HG02610 (cell line): ENCODE measurements at regions not wholly inside any gene's neighbourhood (a gene's known extent, or its start where the extent isn't known, plus 50 kb on each side); places are given as distances from the start of the nearest gene placed in this dataset.

Experiments
- ATAC-seq: cut with Tn5 transposase; IDR thresholded peaks from one replicate; pipeline ENCODE4 v1.9.1; 2021; ENCODE audit warnings: mild to moderate bottlenecking, moderate library complexity; ENCODE audit not compliant: unreplicated experiment

DNA sequence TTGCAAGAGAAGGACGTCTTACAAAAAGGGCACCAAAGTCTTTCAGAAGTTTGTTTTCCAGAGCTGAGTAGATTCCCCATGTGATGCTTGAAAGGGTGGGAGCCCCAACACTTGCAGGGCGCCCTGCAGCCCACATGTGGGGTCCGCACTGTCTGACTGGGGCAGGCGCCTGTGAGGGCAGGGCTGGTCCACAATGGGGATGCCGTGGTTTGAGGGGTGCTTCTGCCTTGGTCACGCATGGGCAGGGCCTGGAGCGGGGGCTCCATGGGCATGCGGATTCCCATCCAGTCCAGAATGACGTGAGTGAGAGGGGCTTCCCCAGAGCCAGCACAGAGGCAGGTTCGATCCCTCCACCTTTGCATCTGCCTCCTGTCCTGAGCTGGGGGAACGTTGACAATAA lies 101.5 kb upstream of the SHH start:
- ATAC-seq = no peak

DNA sequence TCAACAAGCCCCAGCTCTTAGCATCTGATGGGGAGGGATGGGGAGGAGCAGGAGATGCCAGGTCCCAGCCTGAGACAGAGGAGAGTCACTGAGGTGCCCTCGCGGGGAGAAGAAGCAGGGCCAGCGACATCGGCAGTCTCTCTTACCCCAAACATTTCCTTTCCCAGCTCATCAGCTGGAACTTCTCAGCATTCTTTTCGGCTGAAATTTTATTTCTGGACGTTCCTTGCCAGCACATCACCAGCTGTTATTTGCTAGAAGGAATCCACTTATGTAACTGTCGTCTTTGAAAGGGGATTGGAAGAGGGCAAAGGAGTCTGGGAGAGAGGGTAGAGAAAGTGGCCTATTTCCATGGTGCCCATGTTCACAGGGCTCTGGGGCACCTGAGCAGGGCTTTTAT lies 101.0 kb upstream of the SHH start:
- no peak for ATAC-seq

DNA sequence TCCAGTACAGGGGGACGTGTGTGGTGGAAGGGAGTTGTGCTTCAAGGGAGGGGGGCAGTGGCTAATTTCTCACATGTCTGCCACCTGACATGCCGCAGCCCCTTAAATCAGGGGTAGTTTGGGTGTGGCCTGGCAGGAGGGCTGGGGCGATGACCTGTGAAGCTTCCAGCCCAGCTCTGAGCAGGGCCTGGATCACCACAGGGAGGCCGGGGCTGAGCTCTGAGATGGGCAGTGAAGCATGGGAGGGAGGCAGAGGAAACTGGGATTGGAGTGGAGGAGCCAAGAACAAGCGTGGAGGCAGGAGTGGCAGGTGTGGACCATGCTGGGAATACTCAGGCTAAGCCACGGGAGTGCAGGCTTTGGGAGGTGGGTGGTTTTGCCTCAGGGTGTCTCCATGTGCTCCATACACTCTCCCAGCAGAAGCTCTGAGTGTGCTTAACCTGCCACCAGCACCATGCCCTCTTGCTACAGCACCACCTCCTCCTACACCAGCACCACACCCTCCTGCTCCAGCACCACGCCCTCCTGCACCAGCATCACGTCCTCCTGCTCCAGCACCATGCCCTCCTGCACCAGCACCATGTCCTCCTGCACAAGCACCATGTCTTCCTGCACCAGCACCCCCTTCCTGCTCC lies 99.3 kb upstream of the SHH start:
- no peak for ATAC-seq

DNA sequence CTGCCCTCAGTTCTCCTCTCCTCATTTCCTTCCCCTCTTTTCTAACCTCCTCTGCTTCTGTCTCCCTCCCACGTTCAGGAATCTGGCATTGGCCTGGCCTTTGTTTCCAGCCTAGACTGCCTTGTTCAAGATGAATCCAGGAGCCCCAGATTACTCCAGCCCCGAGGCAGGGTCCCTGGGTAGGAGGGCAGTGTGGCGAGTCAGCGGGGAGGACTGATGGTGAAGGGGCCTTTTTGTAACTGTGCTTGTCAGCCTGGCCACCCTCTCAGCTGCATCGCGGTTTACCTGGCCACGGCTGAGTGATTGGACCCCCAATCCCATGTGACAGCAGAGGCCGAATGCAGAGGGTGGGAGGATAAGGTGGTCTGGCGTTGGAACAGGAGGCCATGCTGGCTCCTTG lies 96.1 kb upstream of the SHH start:
- no peak for ATAC-seq

DNA sequence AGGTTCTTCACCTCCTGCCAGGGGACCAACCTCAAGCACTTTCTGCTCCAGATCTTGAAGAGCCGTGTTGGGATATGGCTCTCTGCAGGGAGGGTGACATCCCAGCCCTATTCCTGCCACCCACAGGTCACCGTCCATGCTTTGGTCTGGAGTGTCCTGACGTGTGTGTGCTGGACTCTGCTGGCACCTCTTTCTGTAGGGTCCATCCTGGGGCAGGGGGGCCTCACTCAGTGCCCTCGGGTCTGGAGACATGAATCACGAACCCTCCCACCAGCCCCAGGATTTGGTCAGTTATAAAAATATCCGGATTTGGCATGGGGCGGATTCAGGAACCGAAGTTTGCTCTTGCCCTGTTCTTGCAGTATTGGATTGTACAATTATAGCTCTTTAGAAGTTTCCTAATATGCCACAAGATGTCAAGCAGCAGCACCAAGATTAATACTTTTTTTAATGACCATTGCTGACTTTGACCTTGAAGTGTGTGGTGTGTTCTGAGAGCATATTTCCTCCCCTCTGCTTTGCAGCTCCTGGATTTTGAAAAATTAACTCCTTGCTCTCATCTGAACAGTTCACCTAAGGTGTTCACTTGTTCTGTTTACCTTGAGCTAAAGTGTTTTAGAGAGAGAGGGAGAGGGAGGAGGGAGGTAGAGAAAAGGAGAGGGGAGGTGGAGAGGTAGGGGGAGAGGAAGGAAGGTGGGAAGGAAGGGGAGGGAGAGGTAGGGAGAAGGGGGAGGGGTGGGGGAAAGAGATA lies 95.4 kb upstream of the SHH start:
- no peak for ATAC-seq

DNA sequence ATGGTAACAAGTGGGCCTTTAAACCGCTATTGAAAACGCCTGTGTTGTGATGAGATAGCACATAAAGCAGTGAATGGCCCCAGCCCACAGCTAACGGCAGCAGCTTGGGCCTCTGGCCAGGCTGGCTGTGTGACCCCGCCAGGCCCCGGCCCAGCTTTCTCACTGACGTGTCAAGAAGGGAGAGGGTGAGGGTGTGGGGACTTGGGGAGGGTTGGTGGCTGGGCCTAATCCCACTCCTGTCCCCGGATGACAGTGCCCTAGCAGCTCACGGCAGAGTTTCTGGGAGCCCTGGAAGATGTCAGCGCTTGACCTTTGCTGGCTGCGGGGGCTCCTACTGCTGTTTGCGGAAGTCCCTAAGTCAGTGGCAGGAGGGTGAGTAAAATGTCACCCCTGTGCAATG lies 88.9 kb upstream of the SHH start:
- no peak for ATAC-seq

DNA sequence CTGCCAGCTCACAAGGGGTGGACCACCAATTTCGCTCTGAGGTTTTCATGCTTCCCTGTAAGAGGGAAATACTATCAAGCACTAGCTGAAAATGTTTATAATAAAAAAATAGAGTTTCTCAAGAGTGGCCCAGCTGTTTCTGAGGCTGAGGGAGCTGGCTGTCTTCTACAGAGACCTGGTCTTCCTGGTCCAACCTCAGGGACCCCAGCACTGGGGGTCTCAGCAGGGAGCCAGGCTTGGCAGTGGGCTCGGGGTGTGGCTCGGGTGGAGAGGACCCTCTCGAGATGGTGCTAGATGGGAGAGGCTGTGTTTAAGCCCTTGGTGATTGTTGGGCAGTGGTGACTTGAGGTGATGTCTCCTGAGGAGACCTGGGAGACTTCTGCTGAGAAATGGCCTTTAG lies 87.3 kb upstream of the SHH start:
- no peak for ATAC-seq

DNA sequence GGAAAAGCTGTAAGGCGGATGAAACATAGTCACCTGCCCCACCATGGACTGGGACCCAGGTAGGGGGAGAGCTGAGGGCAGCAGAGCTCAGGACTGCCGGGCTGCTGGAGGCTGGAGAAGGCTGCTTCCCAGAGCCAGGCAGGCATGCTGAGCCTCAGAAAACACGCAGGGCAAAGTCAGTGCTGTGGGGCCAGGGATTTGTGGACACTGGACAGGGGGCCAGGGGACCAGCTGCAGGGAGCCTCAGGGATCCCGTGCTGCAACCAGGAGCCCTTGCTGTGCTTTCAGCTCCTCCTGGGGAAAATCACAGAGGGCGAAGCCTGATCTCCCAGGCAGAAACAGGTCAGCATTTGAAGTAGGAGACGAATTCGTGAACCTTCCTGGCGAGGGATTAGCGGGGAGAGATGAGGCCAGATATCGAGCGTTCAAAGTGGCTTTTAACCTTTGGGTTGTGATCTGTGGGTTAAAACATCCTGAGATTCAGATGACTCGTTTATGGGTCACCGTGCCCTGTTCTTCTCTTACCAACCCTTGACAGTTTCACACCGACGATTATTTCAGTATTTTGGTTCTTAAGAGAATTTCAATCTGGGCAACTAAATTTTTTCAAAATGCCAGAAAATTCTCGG lies 85.6 kb upstream of the SHH start:
- no peak for ATAC-seq

DNA sequence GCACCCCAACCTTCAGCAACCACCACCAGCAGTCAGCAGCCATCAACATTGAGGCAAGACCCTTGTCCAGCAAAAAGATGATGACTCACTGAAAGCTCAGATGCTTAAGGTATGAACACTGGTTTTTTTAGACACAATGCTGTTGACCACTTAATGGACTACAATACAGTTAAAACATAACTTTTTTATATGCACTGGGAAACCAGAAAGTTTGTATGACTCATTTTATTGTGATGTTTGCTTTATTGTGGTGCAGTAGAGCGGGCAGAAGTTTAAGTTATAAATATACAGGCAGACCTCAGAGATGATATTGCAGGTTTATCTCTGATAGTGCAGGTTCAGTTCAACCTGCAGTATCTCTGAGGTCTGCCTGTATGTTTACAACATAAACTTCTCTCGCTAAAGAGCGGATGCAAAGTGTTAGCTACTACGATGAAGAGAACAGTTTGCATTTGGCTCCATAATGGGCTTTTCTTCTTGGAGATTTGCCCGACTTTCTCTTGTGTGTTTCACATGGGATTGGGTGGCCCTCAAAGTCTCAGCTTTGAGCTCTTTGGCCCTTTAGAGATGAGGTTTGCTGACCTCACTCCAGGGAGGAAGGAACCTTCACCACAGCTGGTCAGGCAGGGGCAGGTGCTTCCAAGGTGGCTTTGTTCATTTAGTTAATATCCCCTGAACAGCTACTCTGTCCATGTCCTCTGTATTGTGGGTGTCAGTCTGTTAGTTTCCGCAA lies 84.4 kb upstream of the SHH start:
- ATAC-seq = no peak

DNA sequence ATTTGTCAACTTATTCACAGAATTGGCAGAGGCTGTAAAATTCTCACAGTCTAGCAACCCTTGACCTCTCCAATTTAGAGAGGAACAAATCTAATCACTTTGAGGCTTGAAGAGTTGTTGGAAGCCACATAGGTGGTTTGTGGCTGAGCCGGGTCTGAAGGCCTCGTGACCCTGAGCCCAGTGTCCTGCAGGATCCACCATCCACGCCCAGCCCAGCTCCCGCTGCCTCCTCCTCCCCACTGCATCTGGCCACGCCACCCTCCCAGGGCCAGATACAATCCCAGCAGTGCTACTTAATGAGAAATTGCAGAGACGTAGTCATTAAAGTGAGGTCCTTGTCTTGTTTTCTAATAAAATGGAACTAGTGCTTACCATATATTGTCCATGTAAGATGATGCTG lies 81.4 kb upstream of the SHH start:
- no peak for ATAC-seq

DNA sequence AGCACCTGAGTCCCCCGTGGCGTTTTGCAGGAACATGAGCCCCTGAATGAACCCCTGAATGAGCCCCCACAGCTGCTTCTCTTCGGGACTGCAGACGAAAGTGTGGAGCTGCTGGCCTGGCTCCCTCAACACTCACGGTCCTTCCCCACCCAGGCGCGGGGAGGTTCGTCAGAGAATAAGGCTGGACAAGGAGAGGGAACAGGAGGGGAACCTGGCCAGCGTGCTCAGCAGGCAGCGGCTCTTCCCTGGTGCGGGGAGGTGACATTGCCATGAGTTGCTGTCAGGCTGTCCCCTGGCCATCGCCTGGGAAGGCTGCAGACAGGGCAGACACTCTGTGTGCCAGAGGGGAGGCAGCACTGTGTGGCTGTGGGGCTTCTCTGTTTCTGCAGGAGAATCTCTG lies 80.9 kb upstream of the SHH start:
- no peak for ATAC-seq

DNA sequence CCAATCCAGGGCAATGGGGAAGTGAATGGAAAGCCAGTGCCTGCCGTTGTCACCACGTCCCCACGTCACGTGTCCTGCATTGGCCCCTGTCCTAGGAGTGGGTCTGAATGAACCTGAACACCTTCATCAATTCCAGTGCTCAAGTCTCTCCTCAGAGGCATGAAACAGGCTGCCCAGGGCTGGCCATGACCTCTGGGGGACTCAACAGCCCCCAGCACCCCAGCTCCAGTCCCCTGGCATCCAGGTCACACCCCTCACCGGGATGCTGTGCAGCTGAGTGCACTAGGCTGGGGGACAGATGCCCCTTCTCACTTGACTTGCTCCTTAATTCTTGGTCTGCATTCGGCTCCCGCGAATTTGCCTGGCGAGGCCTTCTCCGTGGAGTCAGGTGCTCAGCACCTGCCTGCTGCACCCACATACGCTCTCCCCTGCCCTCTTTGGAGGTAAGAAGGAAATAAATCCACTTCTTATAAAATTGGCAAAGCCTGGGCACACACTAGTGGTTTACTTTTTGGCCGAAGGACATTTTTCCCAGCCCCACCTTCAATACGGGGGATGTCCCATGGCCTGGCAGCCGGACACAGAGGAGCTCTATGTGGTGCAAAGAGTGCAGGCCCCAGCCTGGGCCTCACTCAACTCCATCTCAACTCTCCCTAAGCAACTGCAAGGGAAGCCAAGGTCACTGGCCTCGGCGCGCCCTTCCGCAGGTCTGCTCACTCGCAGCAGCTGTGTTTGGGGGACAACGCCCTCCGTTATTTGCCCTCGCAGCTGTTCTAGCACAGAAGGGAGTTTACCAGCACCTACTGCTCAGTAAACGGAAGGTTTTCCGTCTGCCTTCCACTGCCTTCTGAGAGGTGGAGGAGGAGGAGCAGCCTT lies 77.6 kb upstream of the SHH start:
- no peak for ATAC-seq

DNA sequence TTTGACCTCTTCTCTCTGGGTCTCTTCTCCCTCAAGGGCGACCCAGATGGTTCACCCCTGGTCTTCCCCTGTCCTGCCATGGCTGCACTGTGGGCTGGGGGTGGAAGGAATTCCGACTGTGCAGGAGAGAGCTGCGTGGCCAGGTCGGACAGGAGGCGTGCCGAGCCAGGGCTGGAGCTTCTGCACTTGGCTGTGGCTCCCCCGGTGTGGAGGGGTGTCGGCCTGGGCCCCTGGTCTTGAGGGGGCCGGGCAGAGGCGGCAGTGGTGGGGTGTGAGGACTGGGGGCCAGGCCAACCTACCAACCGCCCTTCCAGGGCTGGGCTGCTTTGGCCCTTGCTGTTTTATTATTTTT lies 74.9 kb upstream of the SHH start:
- ATAC-seq = no peak

DNA sequence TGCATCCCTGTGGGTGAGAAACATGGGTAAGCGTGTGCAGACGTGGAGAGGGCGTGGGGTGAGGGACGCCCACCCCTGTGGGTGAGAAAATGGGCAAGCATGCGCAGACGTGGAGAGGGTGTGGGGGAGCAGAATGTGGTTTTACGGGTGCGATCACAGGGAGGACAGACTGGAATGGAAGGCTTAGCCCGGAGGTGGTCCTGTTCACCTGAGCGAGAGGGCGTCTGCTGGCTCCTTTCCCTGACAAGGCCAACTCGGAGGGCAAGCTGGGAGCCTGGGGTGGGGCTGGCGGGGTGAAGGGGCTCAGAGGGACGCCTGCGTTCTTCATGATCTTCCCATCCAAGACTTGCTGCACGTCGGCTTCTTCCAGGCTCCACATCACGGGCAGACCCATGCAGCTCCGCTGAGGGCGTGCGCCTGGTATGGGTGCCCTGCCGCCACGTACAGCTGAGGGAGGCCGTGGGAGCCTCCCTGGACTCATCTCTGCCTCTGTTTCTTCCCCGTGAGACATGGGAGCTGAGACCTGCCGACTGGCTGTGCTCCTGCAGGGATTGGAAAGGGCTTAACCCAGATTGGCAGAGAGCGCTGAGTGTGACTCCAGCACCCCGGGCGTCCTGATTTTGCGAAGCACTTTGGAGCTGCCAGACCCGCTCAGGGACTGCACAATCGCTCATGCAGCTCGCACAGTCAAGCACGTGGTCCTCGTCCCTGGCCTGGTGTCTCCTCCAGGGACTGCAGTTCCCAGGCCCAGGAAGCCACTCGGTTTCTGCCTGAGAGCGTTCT lies 74.3 kb upstream of the SHH start:
- ATAC-seq = no peak

DNA sequence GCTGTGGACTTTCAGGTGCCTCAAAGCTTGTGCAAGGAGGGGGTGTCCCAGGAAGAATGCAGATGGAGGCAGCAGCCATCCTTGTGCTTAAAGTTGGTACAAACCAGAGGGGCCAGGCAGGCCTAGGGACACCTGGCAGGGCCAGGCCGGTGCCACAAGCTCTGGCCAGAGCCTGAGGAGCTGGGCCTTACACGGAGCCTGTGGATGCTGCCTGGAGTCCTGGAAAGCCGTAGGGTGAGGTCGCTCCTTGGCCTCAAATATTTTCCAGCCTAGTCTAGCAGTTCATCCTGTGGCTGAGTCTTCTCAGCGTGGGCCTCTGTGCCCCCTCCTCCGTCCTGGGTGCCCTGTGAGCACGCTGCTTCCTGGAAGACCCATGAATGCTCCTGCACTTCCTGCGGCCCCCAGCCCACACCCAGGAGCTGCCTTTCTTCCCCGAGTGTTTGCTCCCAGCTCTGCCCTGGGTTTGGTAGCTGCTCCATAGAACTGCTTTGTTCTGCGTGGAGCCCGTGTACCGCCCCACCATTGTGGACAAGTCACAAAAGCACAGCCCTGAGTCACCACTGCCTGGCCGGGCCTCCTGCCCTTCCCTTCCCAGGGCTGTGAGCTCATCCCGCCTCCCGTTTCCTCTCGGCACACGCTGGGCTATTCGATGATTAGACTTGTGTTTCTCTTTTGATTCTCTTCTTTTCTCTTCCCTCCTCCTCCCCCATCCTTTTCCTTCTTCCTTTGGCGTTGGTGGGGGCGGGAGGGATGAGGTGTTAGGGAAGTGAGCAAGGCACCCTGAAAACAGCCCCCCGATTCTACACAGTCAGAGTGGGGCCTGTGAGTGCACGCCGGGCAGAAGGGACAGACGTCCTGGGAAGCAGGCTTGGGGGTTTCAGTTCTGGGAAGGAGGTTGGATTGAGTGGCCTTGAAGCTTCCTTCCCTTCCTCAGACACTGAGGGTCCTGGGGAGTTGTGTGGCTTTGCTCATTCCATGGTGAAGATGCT lies 73.2 kb upstream of the SHH start:
- no peak for ATAC-seq

DNA sequence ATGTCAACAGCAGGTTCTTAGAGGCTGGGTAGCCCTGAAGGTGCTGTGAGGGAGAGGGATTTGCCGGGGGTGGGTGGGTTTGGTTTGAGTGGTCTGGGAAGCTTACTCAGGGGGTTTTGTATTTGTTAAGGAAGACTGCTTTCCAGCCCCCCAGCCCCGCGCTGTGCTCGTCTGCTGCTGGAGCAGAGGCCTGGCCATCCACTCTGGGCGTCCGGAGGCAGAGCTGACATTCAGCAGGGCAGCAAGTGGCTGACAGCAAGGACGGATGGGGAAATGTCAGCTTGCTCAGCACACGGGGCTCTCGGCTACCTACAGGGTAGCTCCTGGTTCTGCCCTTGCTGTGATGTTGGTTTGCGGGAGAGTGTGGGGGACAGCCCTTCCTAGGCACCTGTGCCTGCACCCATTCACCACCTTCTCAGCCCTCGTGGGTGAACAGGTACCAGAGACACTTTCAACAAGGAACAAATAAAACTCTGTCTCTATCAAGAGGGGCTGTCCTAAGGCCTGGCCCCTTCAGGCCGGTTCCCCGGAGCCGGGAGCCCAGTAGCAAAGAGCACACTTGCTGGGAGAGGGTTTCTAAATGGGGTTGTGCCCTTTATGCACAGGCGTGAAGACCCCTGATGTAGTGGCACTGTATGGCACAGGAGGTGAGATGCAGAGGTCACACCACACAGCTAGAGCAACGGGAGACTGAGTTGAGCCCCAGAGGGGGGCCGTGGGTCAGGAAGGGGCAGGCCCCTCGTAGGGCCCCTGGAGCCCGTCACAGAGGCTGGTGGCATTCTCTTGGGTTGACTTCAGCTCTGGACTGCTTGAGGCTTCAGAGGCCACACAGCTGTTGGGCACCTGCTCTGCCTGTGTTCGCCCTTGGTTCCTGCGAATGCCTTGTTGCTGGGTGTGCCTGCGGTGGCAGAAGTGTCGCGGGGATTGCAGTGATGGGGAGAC lies 72.2 kb upstream of the SHH start:
- ATAC-seq = no peak

DNA sequence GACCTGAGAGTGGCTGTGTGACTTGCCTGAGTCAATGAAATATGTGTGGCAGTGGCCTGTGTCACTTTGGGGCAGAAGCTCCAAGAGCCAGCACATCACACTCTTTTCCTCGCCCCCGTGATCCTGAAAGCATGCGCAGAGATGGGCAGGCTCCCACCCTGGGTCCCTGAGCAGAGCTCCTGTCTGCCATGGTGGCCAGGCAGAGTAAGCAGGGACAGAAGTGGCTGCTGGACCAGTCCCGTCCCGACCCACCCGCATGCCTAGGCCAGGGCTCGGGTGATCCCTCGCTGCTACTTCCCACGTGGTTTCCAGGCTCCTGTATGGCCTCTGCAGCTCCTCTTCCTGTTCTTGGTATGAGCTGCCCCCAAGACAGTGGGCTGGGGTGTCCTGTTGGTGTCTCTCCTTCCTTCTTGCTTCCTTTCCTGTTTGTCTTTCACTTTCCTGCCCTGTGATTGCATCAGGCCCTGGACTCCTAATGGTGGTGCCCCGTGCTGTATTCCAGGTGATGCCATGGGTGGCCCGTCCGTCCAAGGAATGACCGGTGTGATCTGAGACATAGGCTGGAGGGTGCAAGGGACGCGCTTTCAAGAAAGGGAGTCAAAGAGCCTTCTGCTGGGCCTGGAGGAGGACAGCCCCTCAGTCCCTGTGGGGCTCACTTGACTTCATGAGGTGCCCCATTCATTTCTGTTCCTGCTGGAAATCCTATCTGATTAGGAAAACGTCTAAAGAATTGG lies 71.4 kb upstream of the SHH start:
- ATAC-seq = no peak
